Urothelium cell line (cell line): ENCODE measurements at regions not wholly inside any gene's neighbourhood (a gene's known extent, or its start where the extent isn't known, plus 50 kb on each side); places are given as distances from the start of the nearest gene placed in this dataset.

Experiments used
- DNase-seq: peaks from one replicate; pipeline ENCODE4 v3.0.0; 2011; ENCODE audit warnings: low spot score, mixed read lengths
- FAIRE-seq: peaks from 2 replicates; lab custom pipeline; 2011; peaks lifted over from hg19 to GRCh38; lab: Jason Lieb, UNC

- FAIRE-seq, result no peak
- peak; percentile 17 for DNase-seq
Observed at GRCh38 chr18:24995056-24995455, 356.9 kb downstream of the ZNF521 start.

- no peak for FAIRE-seq
- DNase-seq, result no peak
Observed at GRCh38 chr18:24995755-24996154, 356.2 kb downstream of the ZNF521 start.

DNA sequence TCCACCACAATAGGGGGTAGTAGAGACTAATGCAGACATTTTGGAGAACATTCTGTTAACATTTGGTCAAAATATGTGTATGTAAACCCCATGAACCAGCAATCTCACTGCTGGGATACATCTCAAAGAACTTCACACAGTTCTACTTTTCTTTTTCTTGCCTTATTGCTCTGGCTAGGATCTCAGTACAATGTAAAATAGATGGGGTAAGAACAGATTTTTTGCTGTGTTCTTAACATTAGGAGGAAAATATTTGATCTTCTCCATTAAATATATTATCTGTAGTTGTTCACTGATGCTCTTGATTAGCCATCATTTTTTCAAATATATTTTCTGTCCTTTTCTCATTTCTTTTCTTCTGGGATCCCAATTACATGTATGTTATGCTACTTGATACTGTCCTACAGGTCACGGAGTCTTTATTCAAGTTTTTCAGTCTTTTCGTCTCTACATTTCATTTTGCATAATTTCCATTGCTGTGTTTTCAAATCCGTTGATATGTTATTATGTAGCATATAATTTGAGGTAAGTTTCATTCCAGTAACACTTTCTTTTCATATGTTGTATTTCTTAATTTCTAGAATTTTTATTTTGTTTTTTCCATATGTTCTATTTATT lies 352.2 kb downstream of the ZNF521 start:
- FAIRE-seq (no peak), DNase-seq (no peak)

- DNase-seq, result no peak
- FAIRE-seq, result no peak
Observed at GRCh38 chr18:25001803-25002202, 350.2 kb downstream of the ZNF521 start.

DNA sequence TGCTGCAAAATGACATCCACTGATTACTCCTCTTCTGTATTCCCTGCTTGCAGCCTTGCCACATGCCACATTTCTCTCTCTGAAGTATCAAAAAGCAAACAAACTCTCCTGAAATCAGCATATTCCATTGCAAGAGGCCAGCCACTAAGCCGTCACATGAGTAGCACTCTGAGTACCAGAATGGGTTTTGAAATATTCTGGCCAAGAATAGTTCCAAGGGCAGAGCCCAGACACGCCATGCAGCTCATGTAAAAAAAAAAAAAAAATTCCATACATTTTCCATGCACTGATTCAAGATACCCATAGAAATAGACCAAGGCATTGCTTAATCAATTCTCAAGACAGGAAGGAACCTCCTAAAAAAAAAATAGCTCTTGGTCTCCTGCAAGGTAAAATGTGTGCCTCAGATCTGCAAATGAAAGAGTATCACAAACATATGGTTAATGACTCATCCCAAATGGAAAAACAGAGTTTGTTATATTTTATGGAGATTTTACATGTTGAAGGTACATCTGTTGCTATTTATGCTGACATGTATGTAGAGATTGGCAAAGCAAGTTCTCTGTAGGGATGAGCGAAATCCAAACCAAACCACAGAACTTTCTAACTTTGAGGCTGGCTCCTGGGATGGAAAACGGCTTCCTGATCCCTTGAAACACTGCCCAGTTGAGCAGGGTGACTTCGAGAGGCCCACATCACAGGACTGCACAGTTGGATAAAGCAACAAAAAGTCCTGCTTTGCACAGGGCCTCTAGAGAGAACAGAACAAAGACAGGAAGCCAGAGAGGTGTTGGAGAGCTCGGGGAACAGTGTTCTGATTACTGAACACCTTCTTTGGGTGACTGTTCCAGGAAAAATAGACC lies 346.2 kb downstream of the ZNF521 start:
- no peak for DNase-seq
- no peak for FAIRE-seq

DNA sequence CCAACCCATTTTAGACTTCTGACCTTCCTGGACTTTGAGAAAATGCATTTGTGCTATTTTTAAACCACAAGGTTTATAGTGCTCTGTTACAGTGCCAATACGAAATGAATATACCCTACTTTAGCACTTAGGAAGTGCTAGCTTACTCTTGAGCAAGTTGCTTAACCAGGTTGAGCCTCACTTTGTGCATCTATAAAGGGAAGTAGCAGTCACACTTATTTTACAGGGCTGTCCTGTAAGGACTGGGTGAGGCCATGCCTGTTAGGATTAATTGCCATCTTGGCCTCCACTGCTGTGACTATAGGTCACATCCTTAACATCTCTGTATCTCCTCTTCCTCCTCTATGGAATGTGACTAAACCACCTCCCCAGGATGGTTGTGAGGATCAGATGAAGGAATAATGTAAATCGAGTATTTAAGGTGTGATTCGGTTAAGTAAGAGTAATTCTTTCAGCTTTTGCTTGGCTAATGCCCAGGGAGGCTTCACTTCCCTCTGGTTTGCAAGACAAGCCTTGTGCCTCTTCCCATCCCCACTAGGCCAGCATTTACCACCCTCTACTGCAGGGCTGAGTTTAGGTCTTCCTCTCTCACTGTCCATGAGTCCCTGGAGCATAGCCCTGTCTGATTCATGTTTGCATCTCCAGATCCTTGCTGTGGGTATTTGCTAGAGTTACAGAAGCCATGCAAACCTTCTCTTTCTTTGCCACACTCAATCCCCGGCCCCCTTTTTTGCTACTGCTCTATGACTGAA lies 341.2 kb downstream of the ZNF521 start:
- FAIRE-seq (no peak), DNase-seq (no peak)
